Lower leg skin (tissue), 4 donors: ENCODE measurements at regions not wholly inside any gene's neighbourhood (a gene's known extent, or its start where the extent isn't known, plus 50 kb on each side); places are given as distances from the start of the nearest gene placed in this dataset.
A peak's percentile ranks its signal among the peaks of the same experiment; 100 is the strongest.

Experiments
- DNase-seq, 2 donors: peaks; one replicate each; pipeline ENCODE4 v3.0.0-alpha.2; 2019; ENCODE audit warnings: low spot score in 2 of 2
- H3K4me3 ChIP-seq: fragments of 200-600 bp; sonication (generic); 2 replicates; pipeline ENCODE4 v1.5.1; 2017; ENCODE audit warnings: mild to moderate bottlenecking, low read depth; ENCODE audit not compliant: poor library complexity, severe bottlenecking
- POLR2A ChIP-seq, 2 donors: fragments of 450-650 bp; IDR thresholded peaks; one replicate each; pipeline ENCODE4 v1.6.1; 2016 to 2017; ENCODE audit warnings: antibody characterized with exemption in 2 of 2, mild to moderate bottlenecking in 1 of 2, moderate library complexity in 1 of 2
- WGBS, 2 donors: methylation state at CpG; one replicate each; pipeline ENCODE4 v1.1.5; 2018; 5-methylcytosine and 5-hydroxymethylcytosine counted together
- intact Hi-C: fragments of 100-400 bp; cut with DNase I; formaldehyde crosslinking; loops from one replicate; pipeline ENCODE4 v1.15.0; 2023; ENCODE audit warnings: low total_unique reads
- TF ChIP-seq, protein P1 (sequence below), 3 donors: fragments of 450-650 bp; IDR thresholded peaks; one replicate each; pipeline ENCODE4 v1.5.1; 2016; ENCODE audit warnings: antibody characterized with exemption in 3 of 3, mild to moderate bottlenecking in 3 of 3, moderate library complexity in 2 of 3

DNA sequence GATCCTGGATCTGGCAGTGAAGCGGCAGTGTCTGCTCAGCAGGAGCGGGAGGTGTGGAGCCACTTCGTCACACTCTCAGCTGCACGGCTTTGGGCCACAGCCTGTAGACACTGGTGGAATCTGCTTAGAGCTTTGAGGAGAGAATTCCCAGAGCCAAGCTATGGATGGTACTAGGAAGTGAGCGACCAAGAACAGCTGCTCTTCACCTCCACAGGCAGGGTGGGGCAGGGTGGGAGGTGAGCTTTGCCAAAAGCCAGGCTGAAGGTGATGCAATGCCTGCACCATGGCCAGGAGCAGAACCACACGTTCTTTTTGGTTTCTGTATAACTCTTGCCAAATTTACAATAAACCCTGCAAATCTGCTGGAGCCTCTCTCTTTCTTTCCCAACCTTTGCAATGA is 226.1 kb downstream of the ANKRD30B start:
- H3K4me3 ChIP-seq = no peak overlapping the region
- TF ChIP-seq, protein P1, sequence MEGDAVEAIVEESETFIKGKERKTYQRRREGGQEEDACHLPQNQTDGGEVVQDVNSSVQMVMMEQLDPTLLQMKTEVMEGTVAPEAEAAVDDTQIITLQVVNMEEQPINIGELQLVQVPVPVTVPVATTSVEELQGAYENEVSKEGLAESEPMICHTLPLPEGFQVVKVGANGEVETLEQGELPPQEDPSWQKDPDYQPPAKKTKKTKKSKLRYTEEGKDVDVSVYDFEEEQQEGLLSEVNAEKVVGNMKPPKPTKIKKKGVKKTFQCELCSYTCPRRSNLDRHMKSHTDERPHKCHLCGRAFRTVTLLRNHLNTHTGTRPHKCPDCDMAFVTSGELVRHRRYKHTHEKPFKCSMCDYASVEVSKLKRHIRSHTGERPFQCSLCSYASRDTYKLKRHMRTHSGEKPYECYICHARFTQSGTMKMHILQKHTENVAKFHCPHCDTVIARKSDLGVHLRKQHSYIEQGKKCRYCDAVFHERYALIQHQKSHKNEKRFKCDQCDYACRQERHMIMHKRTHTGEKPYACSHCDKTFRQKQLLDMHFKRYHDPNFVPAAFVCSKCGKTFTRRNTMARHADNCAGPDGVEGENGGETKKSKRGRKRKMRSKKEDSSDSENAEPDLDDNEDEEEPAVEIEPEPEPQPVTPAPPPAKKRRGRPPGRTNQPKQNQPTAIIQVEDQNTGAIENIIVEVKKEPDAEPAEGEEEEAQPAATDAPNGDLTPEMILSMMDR (IDR thresholded peaks at IDR 0.05) = no peak
- TF ChIP-seq POLR2A (IDR thresholded peaks at IDR 0.05) = no peak
- intact Hi-C loops = no loop called here
- WGBS, 2 donors = 64 to 77% methylated on average over 6 of the region's 6 CpGs
- DNase-seq = peak; percentile 10 to 78

DNA sequence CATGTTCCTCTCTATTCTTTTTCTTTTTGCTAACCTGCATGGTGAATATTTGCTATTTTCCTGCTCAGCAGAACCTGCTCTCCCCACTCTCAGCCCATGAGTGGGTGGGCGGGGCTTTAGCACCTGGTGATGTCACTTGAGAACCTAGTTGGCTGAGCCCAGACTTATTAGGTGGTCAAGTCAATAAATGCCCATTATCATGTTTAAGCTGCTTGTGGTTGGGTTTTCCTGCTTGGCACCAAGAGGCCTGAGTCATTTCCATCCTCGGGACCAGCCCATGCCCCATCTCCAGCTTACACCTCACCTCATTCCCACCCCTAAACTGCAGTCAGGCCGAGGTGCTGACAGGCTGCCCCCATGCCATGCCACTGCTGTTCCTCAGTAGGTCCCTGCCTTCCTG is 226.6 kb downstream of the ANKRD30B start:
- no peak overlapping the region for H3K4me3 ChIP-seq
- peak; percentile 8 to 71 for DNase-seq
- 42 to 64% methylated on average over 3 of the region's 3 CpGs for WGBS, 2 donors
- intact Hi-C loops = no loop called here
- TF ChIP-seq POLR2A (IDR thresholded peaks at IDR 0.05) = no peak
- TF ChIP-seq, protein P1 (IDR thresholded peaks at IDR 0.05) = no peak

DNA sequence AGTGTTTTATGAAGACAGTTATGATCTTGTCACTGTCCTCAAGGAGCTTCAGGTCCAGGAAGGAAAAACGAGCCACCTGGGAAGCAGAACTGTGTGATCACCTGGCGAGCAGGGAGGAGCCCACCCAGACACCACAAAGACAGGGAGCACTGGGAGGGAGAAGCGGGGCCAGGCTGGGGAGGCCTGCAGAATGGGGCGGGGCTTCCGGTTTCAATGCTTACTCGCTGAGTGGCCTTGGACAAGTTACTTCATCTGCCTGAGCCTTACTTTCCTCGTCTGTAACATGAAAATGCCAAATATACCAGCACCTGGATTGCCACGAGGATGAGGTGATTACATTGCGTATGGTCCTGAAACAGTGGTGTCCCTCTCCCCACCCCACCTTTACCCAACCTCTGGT is 227.5 kb downstream of the ANKRD30B start:
- H3K4me3 ChIP-seq = no peak overlapping the region
- TF ChIP-seq, protein P1 (IDR thresholded peaks at IDR 0.05) = no peak
- no peak for TF ChIP-seq POLR2A (IDR thresholded peaks at IDR 0.05)
- 77 to 83% methylated on average over 9 of the region's 9 CpGs for WGBS, 2 donors
- intact Hi-C loops = no loop called here
- peak; percentile 3 to 71 for DNase-seq

DNA sequence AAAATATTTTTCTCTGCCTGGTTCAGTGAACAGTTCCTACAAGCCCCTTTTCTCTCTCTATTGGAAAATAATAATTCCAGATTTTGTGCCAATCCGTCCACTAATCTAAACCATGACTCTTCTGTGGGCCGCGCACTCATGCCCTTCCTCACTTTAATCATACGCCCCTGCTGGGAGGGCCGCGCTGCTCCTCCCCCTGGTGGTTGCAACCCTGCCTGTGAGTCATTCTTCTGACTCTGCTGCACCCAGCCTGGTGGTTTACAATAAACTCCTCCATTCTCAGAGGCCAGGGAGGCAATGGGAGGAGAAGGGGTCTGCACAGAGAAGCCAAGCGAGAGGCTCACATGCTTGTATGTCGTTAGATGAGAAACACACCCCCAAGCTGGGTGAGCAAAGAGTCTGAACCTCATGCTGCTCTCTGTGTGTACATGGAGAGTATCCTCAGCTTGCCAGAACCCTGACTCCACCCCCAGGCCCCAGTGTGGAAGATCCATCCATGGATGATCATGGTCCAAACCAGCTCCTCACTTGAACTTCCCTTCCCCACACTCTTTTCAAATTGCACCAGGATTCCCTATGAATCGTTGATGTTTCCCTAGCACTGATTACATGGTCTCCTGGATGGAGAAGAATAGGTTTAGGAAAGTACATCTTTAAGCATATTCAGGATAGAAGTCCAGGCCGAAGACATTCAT is 228.9 kb downstream of the ANKRD30B start:
- 75 to 81% methylated on average over 9 to 10 of the region's 10 CpGs for WGBS, 2 donors
- no peak overlapping the region for H3K4me3 ChIP-seq
- DNase-seq = peak; percentile 10 to 36
- intact Hi-C loops = no loop called here
- TF ChIP-seq, protein P1 (IDR thresholded peaks at IDR 0.05) = no peak
- TF ChIP-seq POLR2A (IDR thresholded peaks at IDR 0.05) = no peak

DNA sequence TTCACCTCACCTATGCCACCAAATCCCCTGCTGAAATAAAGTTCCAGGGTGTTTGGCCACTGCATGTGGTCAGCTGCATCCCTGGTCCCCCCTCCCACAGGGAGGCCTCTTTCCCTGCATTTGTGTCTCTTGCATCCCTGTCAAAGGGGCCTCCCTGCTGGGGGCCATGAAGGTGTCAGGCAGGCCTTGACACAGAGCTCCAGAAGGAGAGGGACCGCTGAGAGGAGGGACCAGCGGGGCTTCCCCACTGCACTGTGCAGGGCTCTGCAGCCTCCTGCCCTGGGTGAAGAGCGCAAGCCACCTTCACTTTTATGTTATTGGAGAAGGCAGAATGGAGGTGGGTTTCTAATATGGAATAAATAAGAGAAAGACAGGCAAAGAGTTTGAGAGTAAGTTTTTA is 230.2 kb downstream of the ANKRD30B start:
- 87 to 89% methylated on average over 3 of the region's 3 CpGs for WGBS, 2 donors

More for the DNA sequence above, 230.2 kb downstream of the ANKRD30B start:
- intact Hi-C loops = no loop called here
- H3K4me3 ChIP-seq = no peak overlapping the region
- DNase-seq = peak in 1 of 2 donors; percentile 50
- TF ChIP-seq, protein P1 (IDR thresholded peaks at IDR 0.05) = no peak
